GM18519 (cell line): ENCODE measurements at regions not wholly inside any gene's neighbourhood (a gene's known extent, or its start where the extent isn't known, plus 50 kb on each side); places are given as distances from the start of the nearest gene placed in this dataset.

ENCODE experiments used
- ATAC-seq: cut with Tn5 transposase; IDR thresholded peaks from one replicate; pipeline ENCODE4 v1.9.1; 2021; ENCODE audit warnings: mild to moderate bottlenecking, moderate library complexity; ENCODE audit not compliant: unreplicated experiment, low FRiP score

GRCh38 chr6:22451962-22452361, 117.4 kb upstream of the HDGFL1 start:
- ATAC-seq, result no peak

- ATAC-seq, result no peak
Observed at GRCh38 chr6:22455378-22455777, 114.0 kb upstream of the HDGFL1 start.

GRCh38 chr6:22457996-22458395, 111.4 kb upstream of the HDGFL1 start:
- ATAC-seq, result no peak

GRCh38 chr6:22466665-22467245, 102.6 kb upstream of the HDGFL1 start:
- ATAC-seq, result no peak

GRCh38 chr6:22467645-22468044, 101.7 kb upstream of the HDGFL1 start:
- no peak for ATAC-seq

- ATAC-seq, result no peak
Observed at GRCh38 chr6:22468256-22468965, 101.0 kb upstream of the HDGFL1 start.

GRCh38 chr6:22470454-22471131, 98.8 kb upstream of the HDGFL1 start:
- ATAC-seq, result no peak

GRCh38 chr6:22471132-22471690, 98.2 kb upstream of the HDGFL1 start:
- no peak for ATAC-seq

GRCh38 chr6:22471746-22472145, 97.6 kb upstream of the HDGFL1 start:
- no peak for ATAC-seq

- ATAC-seq, result no peak
Observed at GRCh38 chr6:22473991-22474682, 95.2 kb upstream of the HDGFL1 start.

GRCh38 chr6:22476811-22477390, 92.5 kb upstream of the HDGFL1 start:
- no peak for ATAC-seq

GRCh38 chr6:22497276-22497675, 72.1 kb upstream of the HDGFL1 start:
- no peak for ATAC-seq

- no peak for ATAC-seq
Observed at GRCh38 chr6:22499815-22500214, 69.6 kb upstream of the HDGFL1 start.

- no peak for ATAC-seq
Observed at GRCh38 chr6:22506496-22506895, 62.9 kb upstream of the HDGFL1 start.

GRCh38 chr6:22512686-22513427, 56.5 kb upstream of the HDGFL1 start:
- no peak for ATAC-seq

GRCh38 chr6:22513667-22514066, 55.7 kb upstream of the HDGFL1 start:
- no peak for ATAC-seq

GRCh38 chr6:22519237-22519636, 50.1 kb upstream of the HDGFL1 start:
- ATAC-seq, result no peak
